B cell (primary cell): ENCODE measurements at regions not wholly inside any gene's neighbourhood (a gene's known extent, or its start where the extent isn't known, plus 50 kb on each side); places are given as distances from the start of the nearest gene placed in this dataset.

Experiments used
- ATAC-seq: fragments of 200-7000 bp; cut with Tn5 transposase; one replicate; pipeline ENCODE4 v1.10.0; 2021; ENCODE audit warnings: low read depth, mild to moderate bottlenecking, moderate number of reproducible peaks, moderate library complexity
- CTCF ChIA-PET: fragments of 350-600 bp; sonication (Branson Sonifier 250); formaldehyde crosslinking; loops from one replicate; lab custom pipeline; 2021; ENCODE audit warnings: antibody characterized with exemption, inconsistent platforms; lab: Charles Lee
- POLR2A ChIA-PET: fragments of 350-600 bp; sonication (Branson Sonifier 250); formaldehyde crosslinking; loops from one replicate; lab custom pipeline; 2021; ENCODE audit warnings: antibody characterized with exemption; lab: Charles Lee
- DNase-seq: peaks from one replicate; pipeline ENCODE4 v3.0.0; 2013
- H2AFZ ChIP-seq: 2 replicates; pipeline ENCODE4 v1.6.1; 2012; ENCODE audit warnings: mild to moderate bottlenecking, low read depth, low read length; ENCODE audit not compliant: insufficient read depth, poor library complexity, severe bottlenecking
- H3K27ac ChIP-seq, 2 donors: 1 replicate in 1 of 2; 2 replicates in 1 of 2; pipeline ENCODE4 v1.5.1; 2012 to 2013; ENCODE audit warnings: low read length in 2 of 2, mild to moderate bottlenecking in 2 of 2, moderate library complexity in 1 of 2
- H3K27me3 ChIP-seq, 4 experiments: fragments of 200-600 bp in 1 of 4; sonication (generic) in 1 of 4; replicated peaks in 1 of 4; 1 replicate in 2 of 4; 2 replicates in 2 of 4; pipeline versions ENCODE4 v1.6.1 to v1.7.0; 2013 to 2016; ENCODE audit warnings: low read length in 3 of 4, mild to moderate bottlenecking in 2 of 4, mixed read lengths in 1 of 4, moderate library complexity in 1 of 4; ENCODE audit not compliant: insufficient read depth in 4 of 4, control insufficient read depth in 3 of 4; ENCODE audit errors: control extremely low read depth in 1 of 4
- H3K36me3 ChIP-seq, 2 experiments: replicated peaks in 1 of 2; 1 replicate in 1 of 2; 2 replicates in 1 of 2; pipeline versions ENCODE4 v1.6.1 to v1.7.1; 2013; ENCODE audit warnings: low read length in 1 of 2; ENCODE audit not compliant: insufficient read depth in 2 of 2, control insufficient read depth in 1 of 2; ENCODE audit errors: control extremely low read depth in 1 of 2, extremely low read depth in 1 of 2
- H3K4me1 ChIP-seq, 2 donors: fragments of 200-600 bp in 1 of 2; sonication (generic) in 1 of 2; 1 replicate in 1 of 2; 2 replicates in 1 of 2; pipeline versions ENCODE4 v1.5.1 to v1.6.1; 2013 to 2017; ENCODE audit warnings: low read length in 2 of 2; ENCODE audit not compliant: control insufficient read depth in 2 of 2, insufficient read depth in 2 of 2
- H3K4me2 ChIP-seq: replicated peaks from 2 replicates; pipeline ENCODE3; 2012; ENCODE audit warnings: mild to moderate bottlenecking, low read depth, low read length; ENCODE audit not compliant: poor library complexity, severe bottlenecking
- H3K4me3 ChIP-seq, 5 experiments: fragments of 200-600 bp in 1 of 5; sonication (generic) in 1 of 5; 1 replicate in 3 of 5; 2 replicates in 2 of 5; pipeline versions ENCODE4 v1.5.1 to v1.7.0; 2011 to 2016; ENCODE audit warnings: low read length in 4 of 5, mild to moderate bottlenecking in 4 of 5, low read depth in 2 of 5, control low read depth in 1 of 5, moderate library complexity in 1 of 5; ENCODE audit not compliant: insufficient read depth in 1 of 5; ENCODE audit errors: control extremely low read depth in 1 of 5, extremely low read depth in 1 of 5
- H3K79me2 ChIP-seq: fragments of 200-600 bp; sonication (generic); one replicate; pipeline ENCODE4 v1.6.0; 2016; ENCODE audit warnings: low read length; ENCODE audit not compliant: control insufficient read depth, insufficient read depth
- H3K9ac ChIP-seq: fragments of 200-600 bp; sonication (generic); 2 replicates; pipeline ENCODE4 v1.6.1; 2017; ENCODE audit warnings: mild to moderate bottlenecking, low read length, moderate library complexity
- H3K9me3 ChIP-seq, 3 donors: one replicate each; pipeline versions ENCODE4 v1.6.1 to v1.7.1; 2013; ENCODE audit warnings: low read length in 2 of 3; ENCODE audit not compliant: control insufficient read depth in 2 of 3, insufficient read depth in 1 of 3; ENCODE audit errors: control extremely low read depth in 1 of 3
- H4K20me1 ChIP-seq: 2 replicates; pipeline ENCODE4 v1.6.0; 2012; ENCODE audit warnings: mild to moderate bottlenecking, low read length; ENCODE audit not compliant: insufficient read depth, control insufficient read depth, poor library complexity, severe bottlenecking
- H3K27ac Mint-ChIP-seq: one replicate; pipeline ENCODE4 v1.8.0; 2021; ENCODE audit warnings: mixed read lengths
- H3K27me3 Mint-ChIP-seq: one replicate; pipeline ENCODE4 v1.8.0; 2021; ENCODE audit warnings: mixed read lengths
- H3K4me1 Mint-ChIP-seq: one replicate; pipeline ENCODE4 v1.8.0; 2021; ENCODE audit warnings: mixed read lengths
- H3K4me3 Mint-ChIP-seq: one replicate; pipeline ENCODE4 v1.8.0; 2021; ENCODE audit warnings: mixed read lengths
- H3K9me3 Mint-ChIP-seq: one replicate; pipeline ENCODE4 v1.8.0; 2022; ENCODE audit warnings: mixed read lengths; ENCODE audit not compliant: insufficient read depth
- EZH2 ChIP-seq: IDR thresholded peaks from 2 replicates; pipeline ENCODE4 v1.6.1; 2012; ENCODE audit warnings: borderline replicate concordance, low read depth, mild to moderate bottlenecking, moderate library complexity, low read length; ENCODE audit not compliant: insufficient read depth, poor library complexity, severe bottlenecking
- WGBS: methylation state at CpG from one replicate; pipeline ENCODE4 v1.1.5; 2013; ENCODE audit warnings: missing lambda C conversion rate; ENCODE audit not compliant: insufficient coverage; 5-methylcytosine and 5-hydroxymethylcytosine counted together
- intact Hi-C: fragments of 100-400 bp; cut with micrococcal nuclease; formaldehyde crosslinking; loops from one replicate; pipeline ENCODE4 v1.10.0; 2022
- TF ChIP-seq, protein P1 (sequence below): fragments of 200-600 bp; IDR thresholded peaks from one replicate; pipeline ENCODE4 v1.8.0; 2022; ENCODE audit warnings: antibody characterized with exemption, mild to moderate bottlenecking

- Histone ChIP-seq H2AFZ (no peak overlapping the region), H3K4me1 (no peaks in the 10 kb centered on the region), H3K27me3 (no peaks in the 10 kb centered on the region), H3K27ac (no peak overlapping the region), H3K4me2 (no peak overlapping the region), H4K20me1 (no peaks in the 10 kb centered on the region), H3K4me3 (no peak overlapping the region), H3K9me3 (peaks cover 0 to 2% (median 0%) of the 10 kb centered on the region in 3 donors), H3K79me2 (no peaks in the 10 kb centered on the region), H3K9ac (no peak overlapping the region), H3K36me3 (no peaks in the 10 kb centered on the region)
- H3K27ac Mint-ChIP-seq = no peak overlapping the region
- TF ChIP-seq, protein P1, sequence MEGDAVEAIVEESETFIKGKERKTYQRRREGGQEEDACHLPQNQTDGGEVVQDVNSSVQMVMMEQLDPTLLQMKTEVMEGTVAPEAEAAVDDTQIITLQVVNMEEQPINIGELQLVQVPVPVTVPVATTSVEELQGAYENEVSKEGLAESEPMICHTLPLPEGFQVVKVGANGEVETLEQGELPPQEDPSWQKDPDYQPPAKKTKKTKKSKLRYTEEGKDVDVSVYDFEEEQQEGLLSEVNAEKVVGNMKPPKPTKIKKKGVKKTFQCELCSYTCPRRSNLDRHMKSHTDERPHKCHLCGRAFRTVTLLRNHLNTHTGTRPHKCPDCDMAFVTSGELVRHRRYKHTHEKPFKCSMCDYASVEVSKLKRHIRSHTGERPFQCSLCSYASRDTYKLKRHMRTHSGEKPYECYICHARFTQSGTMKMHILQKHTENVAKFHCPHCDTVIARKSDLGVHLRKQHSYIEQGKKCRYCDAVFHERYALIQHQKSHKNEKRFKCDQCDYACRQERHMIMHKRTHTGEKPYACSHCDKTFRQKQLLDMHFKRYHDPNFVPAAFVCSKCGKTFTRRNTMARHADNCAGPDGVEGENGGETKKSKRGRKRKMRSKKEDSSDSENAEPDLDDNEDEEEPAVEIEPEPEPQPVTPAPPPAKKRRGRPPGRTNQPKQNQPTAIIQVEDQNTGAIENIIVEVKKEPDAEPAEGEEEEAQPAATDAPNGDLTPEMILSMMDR = no peak
- no peak for TF ChIP-seq EZH2
- no peaks in the 10 kb centered on the region for H3K4me1 Mint-ChIP-seq
- DNase-seq = no peak
- 60% methylated on average over 3 of the region's 9 CpGs for WGBS
- H3K9me3 Mint-ChIP-seq = no peaks in the 10 kb centered on the region
- intact Hi-C loops = no loop called here
- H3K27me3 Mint-ChIP-seq = peaks cover 5% of the 10 kb centered on the region
- H3K4me3 Mint-ChIP-seq = no peak overlapping the region
- no peak for ATAC-seq
- CTCF ChIA-PET = no interaction called here
- POLR2A ChIA-PET = no interaction called here
Observed at GRCh38 chr2:7825591-7826312, 856.1 kb upstream of the ID2 start.

DNA sequence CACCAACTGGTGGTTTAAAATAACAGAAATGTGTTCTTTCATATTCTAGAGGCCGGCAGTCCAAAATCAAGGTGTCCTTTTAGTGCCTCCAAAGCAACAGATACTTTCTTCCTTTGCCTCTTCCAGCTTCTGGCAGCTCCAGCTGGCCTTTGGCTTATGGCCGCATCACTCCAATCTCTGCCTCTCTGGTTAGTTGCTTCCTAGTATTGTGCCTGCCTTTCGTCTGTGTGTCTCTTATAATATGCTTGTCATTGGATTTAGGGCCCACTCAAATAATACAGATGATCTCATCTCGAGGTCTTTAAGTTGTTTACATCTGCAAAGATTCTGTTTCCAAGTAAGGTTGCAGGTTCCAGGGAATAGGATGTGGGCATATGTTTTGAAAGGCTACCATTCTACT, 855.2 kb upstream of the ID2 start:
- no peaks in the 10 kb centered on the region for H3K36me3 ChIP-seq
- ChIA-PET POLR2A (no interaction called here), CTCF (no interaction called here)
- Mint-ChIP-seq H3K4me1 (no peaks in the 10 kb centered on the region), H3K27me3 (peaks cover 5% of the 10 kb centered on the region), H3K4me3 (no peak overlapping the region), H3K27ac (no peak overlapping the region), H3K9me3 (no peaks in the 10 kb centered on the region)
- intact Hi-C loops = no loop called here
- no peak overlapping the region for H3K4me2 ChIP-seq
- H4K20me1 ChIP-seq = no peaks in the 10 kb centered on the region
- H3K4me3 ChIP-seq = no peak overlapping the region
- H3K27me3 ChIP-seq = no peaks in the 10 kb centered on the region
- no peak for TF ChIP-seq EZH2
- TF ChIP-seq, protein P1 = no peak
- no CpG with 5 or more reads among the region's 4 CpGs for whole genome bisulfite sequencing
- H2AFZ ChIP-seq = no peak overlapping the region
- H3K9me3 ChIP-seq = peaks cover 0 to 2% (median 0%) of the 10 kb centered on the region in 3 donors
- no peaks in the 10 kb centered on the region for H3K79me2 ChIP-seq
- H3K4me1 ChIP-seq = no peaks in the 10 kb centered on the region
- ATAC-seq (no peak), DNase-seq (no peak)
- no peak overlapping the region for H3K27ac ChIP-seq
- H3K9ac ChIP-seq = no peak overlapping the region
